ENCODE measurements at regions not wholly inside any gene's neighbourhood (a gene's known extent, or its start where the extent isn't known, plus 50 kb on each side); places are given as distances from the start of the nearest gene placed in this dataset.

DNA sequence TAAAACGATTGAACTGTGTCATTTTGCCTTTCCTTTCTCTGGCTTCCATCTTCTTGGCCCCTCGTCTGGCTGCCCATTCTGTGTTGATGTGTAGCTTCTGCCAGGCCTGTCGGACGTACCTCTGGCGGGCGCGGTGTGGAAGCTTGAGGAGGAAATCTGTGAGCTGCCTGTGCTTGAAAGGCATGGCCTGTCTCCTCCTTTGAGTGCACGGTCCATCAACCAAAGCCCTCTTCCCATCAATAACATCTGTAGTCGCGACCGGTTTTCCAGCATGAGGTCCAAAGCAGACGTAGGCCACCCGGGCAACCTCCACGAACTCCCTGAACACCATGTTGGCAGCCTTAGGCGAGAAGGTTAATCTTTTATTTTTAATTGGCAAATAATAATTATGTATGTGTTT is 202.7 kb downstream of the CRLF2 start:
- Histone ChIP-seq H3K4ac (ENCODE audit: low read depth, low read length) (no peak overlapping the region), H3K4me1 (ENCODE audit: control insufficient read depth, insufficient read depth, low read length) (no peaks in the 10 kb centered on the region), H4K5ac (ENCODE audit: low read depth, low read length) (no peak overlapping the region), H2AK5ac (ENCODE audit: low read depth, low read length) (no peak overlapping the region), H2BK120ac (ENCODE audit: low read depth, low read length) (no peak overlapping the region), H2BK20ac (ENCODE audit: low read depth, low read length) (no peak overlapping the region), H2AFZ (replicated peaks; ENCODE audit: low read length, poor library complexity) (no peak overlapping the region), H3K27me3 (ENCODE audit: control insufficient read depth, insufficient read depth, low read length) (no peaks in the 10 kb centered on the region), H3K18ac (ENCODE audit: low read depth, low read length) (no peak overlapping the region), H4K8ac (ENCODE audit: low read depth in 2 of 2, low read length in 2 of 2) (no peak overlapping the region), H4K91ac (ENCODE audit: insufficient read depth, low read depth, low read length) (no peak overlapping the region), H3K9me1 (ENCODE audit: insufficient read depth, low read length) (no peaks in the 10 kb centered on the region), H3K27ac (ENCODE audit: insufficient read depth, low read length) (no peak overlapping the region), H3K9ac (ENCODE audit: low read depth, low read length) (no peak overlapping the region), H2BK15ac (ENCODE audit: low read depth, low read length) (no peak overlapping the region), H3K9me3 (ENCODE audit: control insufficient read depth, insufficient read depth, low read length) (peaks cover 15% of the 10 kb centered on the region; the same call in 1 of the 2 replicates), H3K14ac (replicated peaks; ENCODE audit: low read depth, low read length) (no peak overlapping the region), H3K36me3 (ENCODE audit: control insufficient read depth, insufficient read depth, low read length) (no peaks in the 10 kb centered on the region), H4K20me1 (ENCODE audit: insufficient read depth, low read length) (no peaks in the 10 kb centered on the region), H2BK5ac (ENCODE audit: low read depth, low read length, poor library complexity, severe bottlenecking) (no peak overlapping the region), H3K79me1 (ENCODE audit: low read depth in 1 of 2, low read length in 2 of 2) (no peaks in the 10 kb centered on the region), H3K56ac (ENCODE audit: extremely low read depth, insufficient read depth, low read length) (no peak overlapping the region), H3K4me3 (ENCODE audit: insufficient read depth, low read depth, low read length) (no peak overlapping the region), H2AK9ac (replicated peaks; ENCODE audit: low read depth, low read length, poor library complexity) (no peak overlapping the region), H3K23ac (ENCODE audit: low read depth, low read length) (no peak overlapping the region), H3K4me2 (ENCODE audit: low read depth, low read length) (no peak overlapping the region)
- dilution Hi-C loops (cut with HindIII; ENCODE audit: low sequenced_read_pairs, unreplicated experiment), result no loop called here
- 92% methylated on average over 4 of the region's 15 CpGs; no CpG with 5 or more reads in 1 of the 2 experiments for WGBS, 2 experiments (ENCODE audit: extremely low coverage in 2 of 2, insufficient read length in 1 of 2)
- no peak for DNase-seq
- ATAC-seq (ENCODE audit: low read depth), result no peak
- POLR2A ChIA-PET (ENCODE audit: unreplicated experiment), result no interaction called here
- TF ChIP-seq FOS (IDR thresholded peaks at IDR 0.05; ENCODE audit: low read depth, low read length) (no peak), SMC3 (IDR thresholded peaks at IDR 0.05; ENCODE audit: low read depth, low read length) (no peak), MAZ (IDR thresholded peaks at IDR 0.05; ENCODE audit: borderline replicate concordance, low read depth, low read length) (no peak), ELK1 (IDR thresholded peaks at IDR 0.05; ENCODE audit: borderline replicate concordance, low read depth, low read length) (no peak), NFE2L2 (IDR thresholded peaks at IDR 0.05; ENCODE audit: low read depth, low read length) (no peak), RFX5 (IDR thresholded peaks at IDR 0.05; ENCODE audit: low read depth, low read length) (no peak), POLR2A (IDR thresholded peaks at IDR 0.05; ENCODE audit: low read depth, low read length) (no peak), BHLHE40 (IDR thresholded peaks at IDR 0.05; ENCODE audit: low read depth, low read length) (no peak), MAFK (IDR thresholded peaks at IDR 0.05; ENCODE audit: low read depth, low read length) (no peak), MXI1 (IDR thresholded peaks at IDR 0.05; ENCODE audit: borderline replicate concordance, low read depth, low read length) (no peak), CHD1 (IDR thresholded peaks at IDR 0.05; ENCODE audit: low read depth, low read length) (no peak), RAD21 (IDR thresholded peaks at IDR 0.05; ENCODE audit: low read length) (no peak)
- TF ChIP-seq, protein P1, sequence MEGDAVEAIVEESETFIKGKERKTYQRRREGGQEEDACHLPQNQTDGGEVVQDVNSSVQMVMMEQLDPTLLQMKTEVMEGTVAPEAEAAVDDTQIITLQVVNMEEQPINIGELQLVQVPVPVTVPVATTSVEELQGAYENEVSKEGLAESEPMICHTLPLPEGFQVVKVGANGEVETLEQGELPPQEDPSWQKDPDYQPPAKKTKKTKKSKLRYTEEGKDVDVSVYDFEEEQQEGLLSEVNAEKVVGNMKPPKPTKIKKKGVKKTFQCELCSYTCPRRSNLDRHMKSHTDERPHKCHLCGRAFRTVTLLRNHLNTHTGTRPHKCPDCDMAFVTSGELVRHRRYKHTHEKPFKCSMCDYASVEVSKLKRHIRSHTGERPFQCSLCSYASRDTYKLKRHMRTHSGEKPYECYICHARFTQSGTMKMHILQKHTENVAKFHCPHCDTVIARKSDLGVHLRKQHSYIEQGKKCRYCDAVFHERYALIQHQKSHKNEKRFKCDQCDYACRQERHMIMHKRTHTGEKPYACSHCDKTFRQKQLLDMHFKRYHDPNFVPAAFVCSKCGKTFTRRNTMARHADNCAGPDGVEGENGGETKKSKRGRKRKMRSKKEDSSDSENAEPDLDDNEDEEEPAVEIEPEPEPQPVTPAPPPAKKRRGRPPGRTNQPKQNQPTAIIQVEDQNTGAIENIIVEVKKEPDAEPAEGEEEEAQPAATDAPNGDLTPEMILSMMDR (conservative IDR thresholded peaks at IDR 0.05; ENCODE audit: low read depth, low read length), result no peak
- in situ Hi-C loops (cut with MboI; ENCODE audit: low sequenced_read_pairs), result no loop called here
- intact Hi-C loops (cut with micrococcal nuclease), result no loop called here
- no TSS peak for BruUV-seq (replicated peaks)
- CTCF ChIA-PET, result no interaction called here
